NOMO-1 (cell line): ENCODE measurements at regions not wholly inside any gene's neighbourhood (a gene's known extent, or its start where the extent isn't known, plus 50 kb on each side); places are given as distances from the start of the nearest gene placed in this dataset.

Experiments used
- DNase-seq, 2 experiments: peaks; one replicate each; lab custom pipeline; 2025; ENCODE audit not compliant: unreplicated experiment in 2 of 2; lab: John Stamatoyannopoulos, UW

DNA sequence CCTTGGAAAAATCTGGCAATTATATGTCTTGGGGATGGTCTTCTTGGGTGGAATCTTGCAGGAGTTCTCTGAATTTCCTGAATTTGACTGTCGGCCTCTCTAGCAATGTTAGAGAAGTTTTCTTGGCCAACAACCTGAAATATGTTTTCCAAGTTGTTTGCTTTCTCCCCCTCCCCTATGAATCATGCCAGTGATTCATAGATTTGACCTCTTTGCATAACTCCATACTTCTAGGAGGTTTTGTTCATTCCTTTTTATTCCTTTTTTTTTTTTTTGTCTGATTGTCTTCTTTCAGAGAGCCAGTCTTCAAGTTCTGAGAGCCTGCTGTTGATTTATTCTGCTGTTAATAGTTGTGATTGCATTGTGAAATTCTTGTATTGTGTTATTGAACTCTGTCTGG, 56.7 kb upstream of the SLC44A1 start:
- peak; percentile 32 to 67 for DNase-seq

DNA sequence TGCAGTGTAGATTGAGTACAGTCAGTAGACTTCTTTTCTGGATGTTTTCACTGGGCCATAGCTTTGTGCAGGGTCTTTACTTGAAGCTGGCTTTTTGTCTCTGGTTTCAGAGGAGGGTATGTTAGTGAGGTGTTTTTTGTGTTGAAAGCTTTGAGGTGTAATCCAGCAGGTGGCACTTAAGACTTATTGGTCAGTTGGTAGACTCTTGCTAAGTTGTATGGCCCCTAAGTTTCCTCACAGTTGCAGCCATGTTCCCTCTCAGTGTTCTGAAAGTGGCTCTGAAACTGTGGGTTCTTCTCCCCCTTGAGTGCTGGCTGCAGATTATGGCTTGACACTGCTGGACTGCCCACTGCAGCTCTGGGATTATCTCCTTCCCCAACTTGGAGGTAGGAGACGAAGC, 55.7 kb upstream of the SLC44A1 start:
- no peak for DNase-seq

- DNase-seq = peak; percentile 89 to 97
Measured at GRCh38 chr9:105191508-105192121, 52.8 kb upstream of the SLC44A1 start.

- DNase-seq = peak in 1 of 2 experiments; percentile 6
Measured at GRCh38 chr9:105193560-105193959, 50.9 kb upstream of the SLC44A1 start.

- DNase-seq = peak in 1 of 2 experiments; percentile 8
Measured at GRCh38 chr9:105194234-105194633, 50.2 kb upstream of the SLC44A1 start.
